ENCODE measurements at regions not wholly inside any gene's neighbourhood (a gene's known extent, or its start where the extent isn't known, plus 50 kb on each side); places are given as distances from the start of the nearest gene placed in this dataset.

DNA sequence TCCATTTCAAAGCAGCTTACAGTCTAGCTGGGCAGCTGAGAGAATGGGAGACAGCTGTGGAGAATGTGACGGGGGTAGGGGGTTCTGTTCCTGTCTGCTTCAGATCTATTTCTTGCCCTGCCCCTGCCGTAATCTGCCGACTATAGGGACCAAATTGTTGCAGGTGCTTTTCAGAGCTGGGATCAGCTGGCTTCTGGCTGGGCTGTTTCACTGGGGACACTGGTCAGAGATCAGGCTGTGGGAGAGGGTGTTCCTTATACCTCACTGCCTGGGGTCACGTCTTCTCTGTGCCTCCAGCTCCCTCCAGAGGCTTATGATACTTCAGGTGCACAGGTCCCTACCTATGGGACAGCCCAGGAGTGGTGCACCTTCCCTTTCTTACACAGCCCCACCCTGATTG, 514.9 kb upstream of the GOT2 start:
- no peak for DNase-seq

- DNase-seq, result no peak
These were observed 508.4 kb upstream of the GOT2 start for GRCh38 chr16:59242556-59242955.

DNA sequence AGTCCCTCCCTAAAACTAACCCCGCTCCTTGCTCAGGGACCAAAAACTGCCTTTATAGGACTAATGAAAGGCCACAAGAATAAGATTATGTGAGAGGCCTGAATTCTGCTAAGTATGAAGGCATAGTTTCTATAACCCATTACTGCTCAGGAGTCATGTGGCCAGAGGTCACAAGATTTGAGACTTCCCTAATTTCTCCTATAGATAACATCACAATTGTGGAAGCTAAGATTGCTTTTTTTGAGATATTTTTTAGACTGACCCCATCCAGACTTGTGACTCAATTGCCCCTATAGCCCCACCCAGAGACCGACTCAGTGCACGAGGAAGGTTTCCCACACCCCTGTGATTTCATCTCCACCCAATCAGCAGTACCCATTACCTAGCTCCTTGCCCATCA, 504.1 kb upstream of the GOT2 start:
- no peak for DNase-seq

GRCh38 chr16:59236804-59237458, 502.8 kb upstream of the GOT2 start:
- no peak for DNase-seq

DNA sequence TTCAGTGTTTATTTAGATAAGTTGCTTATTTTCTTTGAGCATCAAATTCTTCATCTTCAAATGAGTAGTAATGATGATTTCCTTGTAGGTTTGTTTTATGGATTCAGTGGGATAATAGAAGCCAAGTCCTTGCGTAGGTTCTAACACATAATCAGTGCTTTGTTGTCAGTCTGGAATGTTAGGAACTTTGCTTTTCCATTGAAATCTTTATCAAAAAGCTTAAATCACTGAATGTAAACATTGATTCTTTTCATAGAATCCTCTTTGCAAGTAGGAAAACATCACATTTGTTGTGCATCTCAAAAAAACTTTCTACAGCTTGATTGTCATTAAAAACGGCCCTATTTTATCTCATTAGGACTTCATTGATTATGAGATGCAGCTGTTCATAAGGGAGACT, 490.3 kb upstream of the GOT2 start:
- DNase-seq, result no peak

GRCh38 chr16:59220011-59220410, 485.9 kb upstream of the GOT2 start:
- no peak for DNase-seq

DNA sequence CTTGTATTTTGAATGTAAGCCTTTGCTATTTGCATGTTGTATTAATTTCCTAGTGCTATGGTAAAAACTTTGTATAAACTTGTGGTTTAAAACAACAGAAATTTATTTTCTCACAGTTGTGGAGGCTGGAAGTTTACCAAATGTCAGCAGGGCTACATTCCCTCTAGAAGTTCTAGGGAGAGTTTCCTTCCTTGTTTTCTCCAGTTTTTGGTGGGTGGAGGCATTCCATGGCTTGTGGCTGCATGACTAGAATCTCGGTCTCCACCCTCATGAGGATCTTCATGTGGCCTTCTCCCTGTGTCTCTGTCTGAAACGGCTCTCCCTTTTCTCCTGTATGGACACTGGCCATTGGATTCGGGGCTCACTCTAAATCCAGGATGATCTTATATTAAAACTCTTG, 482.2 kb upstream of the GOT2 start:
- no peak for DNase-seq

DNA sequence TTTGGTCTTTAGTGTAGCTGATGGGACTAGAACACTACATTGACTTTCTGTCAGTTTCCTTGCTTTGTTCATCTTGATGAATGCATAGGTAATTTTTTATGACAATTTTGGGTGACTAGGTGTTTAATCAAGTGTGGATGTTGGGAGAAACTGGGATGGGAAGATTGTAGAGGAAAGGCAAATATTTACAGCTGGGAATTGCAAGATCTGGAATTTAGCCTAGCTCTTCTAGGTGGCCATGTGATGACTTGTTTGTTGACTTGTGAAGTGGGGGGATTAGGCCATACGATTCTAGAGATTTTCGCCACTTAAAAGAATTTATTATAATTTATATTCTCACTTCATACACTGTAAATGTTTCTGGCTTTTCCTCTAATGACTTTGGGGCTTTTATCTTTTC, 480.3 kb upstream of the GOT2 start:
- DNase-seq, result no peak

GRCh38 chr16:59213952-59214351, 479.8 kb upstream of the GOT2 start:
- no peak for DNase-seq

DNA sequence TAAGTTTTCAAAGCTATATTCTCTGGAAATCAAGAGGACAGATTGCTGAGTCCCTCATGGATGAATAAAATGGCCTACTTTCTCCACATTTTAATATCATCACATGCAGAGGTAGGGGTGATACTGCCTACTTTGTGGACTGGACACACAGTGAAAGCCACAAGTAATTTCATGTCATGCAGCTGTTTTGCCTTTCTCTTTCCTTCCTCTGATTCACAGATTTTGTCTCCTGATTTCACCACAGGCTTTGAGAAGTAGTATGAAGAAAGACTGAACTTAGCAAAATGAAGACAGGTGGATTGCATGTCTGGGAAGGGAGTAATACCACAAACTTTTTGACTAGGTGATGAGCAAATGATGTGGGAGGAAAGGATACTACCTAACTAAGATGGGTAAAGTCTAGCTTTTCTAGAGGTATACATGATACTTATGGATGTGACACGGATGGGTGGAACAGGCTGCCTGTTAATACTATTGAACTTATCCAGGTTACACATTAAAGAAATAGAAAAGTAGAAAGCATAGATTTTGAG, 478.4 kb upstream of the GOT2 start:
- no peak for DNase-seq

DNA sequence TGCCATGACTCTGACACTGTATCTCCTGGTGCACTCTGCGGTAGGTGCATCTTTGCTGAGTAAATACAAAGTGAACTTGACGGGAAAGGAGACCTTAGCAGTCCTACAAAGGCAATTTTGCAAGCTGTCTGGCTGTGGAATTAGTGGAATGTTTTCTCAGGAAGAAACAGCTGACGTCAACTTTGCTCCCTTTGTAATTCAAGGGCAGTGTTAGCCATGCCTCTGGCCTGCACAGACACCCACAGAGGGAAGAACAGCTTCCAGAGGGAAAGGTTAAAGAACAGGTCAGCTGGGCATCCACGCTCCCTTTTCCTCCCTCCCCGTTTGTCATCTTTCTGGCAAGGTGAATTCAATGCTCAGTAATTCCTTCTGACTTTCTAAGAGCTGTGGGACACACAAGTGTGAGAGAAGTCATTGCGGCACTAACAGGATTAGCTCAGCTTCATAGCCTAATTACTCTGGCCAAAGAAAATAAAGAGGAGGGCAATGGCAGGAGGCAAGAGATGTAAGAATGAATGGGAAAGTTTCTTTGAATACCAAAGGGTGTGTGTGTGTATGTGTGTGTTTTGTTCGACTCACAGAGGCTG, 476.9 kb upstream of the GOT2 start:
- DNase-seq, result no peak

DNA sequence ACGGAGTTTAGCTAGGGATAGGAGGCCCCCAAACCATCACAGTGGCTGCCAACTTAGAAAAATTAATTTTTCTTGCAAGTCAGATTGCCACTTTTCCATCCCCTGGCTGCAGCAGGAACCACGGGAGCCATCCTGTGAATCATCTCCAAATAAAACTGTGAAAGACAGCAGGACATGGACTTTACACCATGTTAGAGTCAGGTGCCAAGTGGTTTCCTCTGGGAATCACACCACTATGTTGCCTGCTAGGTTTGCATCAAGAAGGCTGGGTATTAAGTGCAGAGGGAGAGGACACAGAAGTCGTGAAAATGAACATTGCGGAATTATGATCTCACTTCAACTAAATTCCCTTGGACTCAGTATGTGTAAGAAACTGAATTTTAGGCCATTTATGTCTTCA, 471.3 kb upstream of the GOT2 start:
- no peak for DNase-seq

GRCh38 chr16:59204589-59204988, 470.5 kb upstream of the GOT2 start:
- DNase-seq, result no peak

DNA sequence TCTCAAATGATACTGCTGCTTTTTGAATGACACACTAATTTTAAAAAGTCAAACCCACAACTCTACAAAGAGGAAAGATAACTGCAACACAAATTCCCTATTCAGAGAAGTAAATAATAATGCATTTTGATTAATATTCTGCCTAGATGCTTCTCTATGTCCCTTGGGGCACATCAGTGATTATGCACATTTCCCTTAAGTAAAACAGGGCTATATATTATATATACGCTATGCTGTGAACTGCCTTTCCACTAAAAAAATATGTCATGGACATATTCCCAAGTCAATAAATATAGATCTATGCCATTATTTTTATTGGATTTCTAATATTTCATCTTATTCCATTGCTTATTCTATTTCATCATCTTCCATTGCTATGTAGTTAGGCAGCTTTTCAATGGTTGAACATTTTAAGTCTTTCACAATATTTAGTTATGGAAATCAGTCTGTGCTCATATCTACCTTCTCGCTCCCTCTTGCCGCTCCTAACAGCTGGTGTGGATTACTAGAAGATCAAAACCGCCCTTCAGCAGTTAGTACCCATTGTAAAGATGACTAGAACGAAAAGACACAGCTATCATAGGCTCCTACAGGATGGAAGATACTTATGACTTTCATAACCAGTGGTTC, 468.2 kb upstream of the GOT2 start:
- no peak for DNase-seq

DNA sequence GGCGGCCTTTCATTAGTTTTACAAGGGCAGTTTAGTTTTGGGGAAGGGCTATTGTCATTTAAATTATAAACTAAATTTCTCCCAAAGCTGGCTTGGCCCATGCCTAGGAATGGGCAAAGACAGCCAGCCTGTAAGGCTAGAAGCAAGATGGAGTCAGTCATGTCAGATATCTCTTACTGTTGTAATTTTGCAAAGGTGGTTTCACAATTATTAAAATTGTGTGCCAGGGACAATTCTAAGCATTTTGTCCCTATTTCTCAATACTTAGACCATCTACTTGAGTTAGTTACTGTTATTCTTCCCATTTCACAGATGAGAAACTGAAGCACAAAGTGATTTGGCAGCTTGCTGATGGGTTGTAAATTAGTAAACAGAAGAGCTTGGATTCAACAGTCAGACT, 467.7 kb upstream of the GOT2 start:
- DNase-seq, result no peak

- no peak for DNase-seq
These were observed 467.0 kb upstream of the GOT2 start for GRCh38 chr16:59201160-59201559.

- DNase-seq, result no peak
These were observed 464.4 kb upstream of the GOT2 start for GRCh38 chr16:59198487-59198886.

GRCh38 chr16:59195242-59195641, 461.1 kb upstream of the GOT2 start:
- DNase-seq, result no peak

- no peak for DNase-seq
These were observed 459.5 kb upstream of the GOT2 start for GRCh38 chr16:59193637-59194036.

GRCh38 chr16:59192551-59193199, 458.6 kb upstream of the GOT2 start:
- DNase-seq, result no peak

DNA sequence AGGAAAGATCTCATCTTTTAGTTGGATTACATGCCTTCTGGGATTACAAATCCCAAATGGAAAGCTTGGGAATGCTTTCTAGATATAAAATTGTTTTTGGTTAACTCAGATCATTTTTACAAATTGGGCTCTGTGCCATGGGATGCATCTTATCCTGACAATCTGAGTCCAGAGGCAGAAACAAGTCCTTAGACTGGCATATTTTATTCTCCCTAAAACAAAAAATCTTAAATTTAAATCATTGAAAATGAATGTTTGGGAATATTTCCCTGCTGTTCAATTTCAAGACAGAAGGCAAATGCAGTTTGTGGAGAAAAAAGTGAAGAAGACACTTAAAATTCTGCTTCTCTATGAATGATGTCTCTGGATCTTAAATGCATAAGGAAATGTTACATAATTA, 456.6 kb upstream of the GOT2 start:
- no peak for DNase-seq

- DNase-seq, result no peak
These were observed 453.9 kb upstream of the GOT2 start for GRCh38 chr16:59188029-59188428.

DNA sequence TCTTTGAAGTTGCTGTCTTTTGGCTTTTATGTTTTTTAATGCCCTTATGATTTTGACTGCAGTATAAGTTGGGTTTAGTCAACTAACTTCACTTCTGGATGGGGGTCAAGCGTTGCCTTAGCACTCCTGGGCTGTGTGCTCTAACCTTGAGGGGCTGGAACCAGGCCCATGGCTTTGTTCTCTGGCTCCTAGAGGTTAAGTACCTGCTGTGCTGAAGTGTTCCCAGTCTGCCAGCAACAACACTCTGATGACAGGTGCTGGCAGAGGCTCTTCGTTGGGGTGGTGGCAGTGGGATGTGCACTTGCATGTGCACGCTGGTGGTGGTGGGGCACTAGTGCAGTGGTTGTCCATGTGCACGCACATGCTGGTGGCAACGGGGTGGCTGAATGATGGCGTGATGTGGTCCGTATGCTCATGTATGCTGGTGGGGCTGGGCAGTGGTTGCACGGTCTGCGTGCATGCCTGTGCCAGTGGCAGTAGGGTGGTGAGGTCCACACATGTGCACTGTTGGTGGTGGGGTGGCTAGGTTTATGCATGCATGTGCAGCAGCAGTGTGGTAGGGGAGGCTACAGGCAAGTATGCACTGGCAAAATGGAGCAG, 447.8 kb upstream of the GOT2 start:
- no peak for DNase-seq

DNA sequence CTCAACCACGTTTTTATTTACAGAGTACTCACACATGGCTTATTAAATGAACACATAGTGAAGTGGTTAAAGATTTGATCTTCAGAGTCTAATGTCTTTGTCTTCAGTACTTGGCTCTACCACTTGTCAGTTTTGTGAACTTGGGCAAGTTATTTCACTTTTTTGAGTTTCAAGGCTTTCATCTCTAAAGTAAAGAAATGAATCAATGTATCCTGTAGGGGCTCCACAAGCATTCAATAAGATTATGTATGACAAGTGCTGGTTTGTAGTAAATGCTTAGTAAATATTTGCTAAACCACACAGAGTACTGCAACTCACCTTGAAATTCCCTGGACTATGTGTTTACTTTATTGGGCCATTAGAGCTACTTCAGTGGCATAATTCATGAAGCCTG, 446.0 kb upstream of the GOT2 start:
- DNase-seq, result no peak
